ENCODE measurements at regions not wholly inside any gene's neighbourhood (a gene's known extent, or its start where the extent isn't known, plus 50 kb on each side); places are given as distances from the start of the nearest gene placed in this dataset.

- Histone ChIP-seq H3K4me1 (no peaks in the 10 kb centered on the region), H3K27me3 (no peaks in the 10 kb centered on the region), H3K27ac (no peak overlapping the region), H3K9me3 (no peaks in the 10 kb centered on the region), H3K4me3 (no peak overlapping the region), H3K36me3 (no peaks in the 10 kb centered on the region)
- no peak for DNase-seq
- no peak for TF ChIP-seq POLR2A (IDR thresholded peaks at IDR 0.05)
- TF ChIP-seq CTCF (IDR thresholded peaks at IDR 0.05) = no peak
Measured at GRCh38 chr12:69105101-69105962, 134.0 kb upstream of the CPSF6 start.

GRCh38 chr12:69106482-69107118, 132.8 kb upstream of the CPSF6 start:
- no peaks in the 10 kb centered on the region for H3K36me3 ChIP-seq
- TF ChIP-seq POLR2A (IDR thresholded peaks at IDR 0.05) (no peak), CTCF (IDR thresholded peaks at IDR 0.05) (no peak)
- H3K4me3 ChIP-seq = no peak overlapping the region
- no peaks in the 10 kb centered on the region for H3K27me3 ChIP-seq
- DNase-seq = no peak
- no peaks in the 10 kb centered on the region for H3K4me1 ChIP-seq
- no peaks in the 10 kb centered on the region for H3K9me3 ChIP-seq
- no peak overlapping the region for H3K27ac ChIP-seq

GRCh38 chr12:69107541-69107940, 131.8 kb upstream of the CPSF6 start:
- no peak overlapping the region for H3K27ac ChIP-seq
- no peak for TF ChIP-seq POLR2A (IDR thresholded peaks at IDR 0.05)
- TF ChIP-seq CTCF (IDR thresholded peaks at IDR 0.05) = no peak
- no peaks in the 10 kb centered on the region for H3K36me3 ChIP-seq
- no peaks in the 10 kb centered on the region for H3K9me3 ChIP-seq
- DNase-seq = no peak
- H3K4me3 ChIP-seq = no peak overlapping the region
- H3K27me3 ChIP-seq = no peaks in the 10 kb centered on the region
- no peaks in the 10 kb centered on the region for H3K4me1 ChIP-seq

- no peak overlapping the region for H3K4me3 ChIP-seq
- H3K27me3 ChIP-seq = no peaks in the 10 kb centered on the region
- DNase-seq = no peak
- H3K36me3 ChIP-seq = no peaks in the 10 kb centered on the region
- no peaks in the 10 kb centered on the region for H3K4me1 ChIP-seq
- no peaks in the 10 kb centered on the region for H3K9me3 ChIP-seq
- TF ChIP-seq CTCF (IDR thresholded peaks at IDR 0.05) = no peak
- no peak for TF ChIP-seq POLR2A (IDR thresholded peaks at IDR 0.05)
- H3K27ac ChIP-seq = no peak overlapping the region
Measured at GRCh38 chr12:69108037-69108436, 131.3 kb upstream of the CPSF6 start.

GRCh38 chr12:69112616-69113015, 126.8 kb upstream of the CPSF6 start:
- DNase-seq = no peak
- H3K36me3 ChIP-seq = no peaks in the 10 kb centered on the region
- no peak overlapping the region for H3K4me3 ChIP-seq
- H3K27me3 ChIP-seq = no peaks in the 10 kb centered on the region
- no peaks in the 10 kb centered on the region for H3K9me3 ChIP-seq
- no peaks in the 10 kb centered on the region for H3K4me1 ChIP-seq
- TF ChIP-seq CTCF (IDR thresholded peaks at IDR 0.05) (no peak), POLR2A (IDR thresholded peaks at IDR 0.05) (no peak)
- H3K27ac ChIP-seq = no peak overlapping the region

All from Peyer's patch (tissue), 4 donors.